Epithelial cell of proximal tubule (primary cell): ENCODE measurements at regions not wholly inside any gene's neighbourhood (a gene's known extent, or its start where the extent isn't known, plus 50 kb on each side); places are given as distances from the start of the nearest gene placed in this dataset.

Experiments
- DNase-seq: peaks from one replicate; pipeline ENCODE4 v3.0.0-alpha.2; 2011; ENCODE audit warnings: low read depth
- H3K4me3 ChIP-seq: 2 replicates; pipeline ENCODE4 v1.5.1; 2011; ENCODE audit warnings: low read depth, mild to moderate bottlenecking, low read length
- TF ChIP-seq, protein P1 (sequence below): conservative IDR thresholded peaks from 2 replicates; pipeline ENCODE4 v1.5.1; 2012; ENCODE audit warnings: low read depth, mild to moderate bottlenecking, low read length

DNA sequence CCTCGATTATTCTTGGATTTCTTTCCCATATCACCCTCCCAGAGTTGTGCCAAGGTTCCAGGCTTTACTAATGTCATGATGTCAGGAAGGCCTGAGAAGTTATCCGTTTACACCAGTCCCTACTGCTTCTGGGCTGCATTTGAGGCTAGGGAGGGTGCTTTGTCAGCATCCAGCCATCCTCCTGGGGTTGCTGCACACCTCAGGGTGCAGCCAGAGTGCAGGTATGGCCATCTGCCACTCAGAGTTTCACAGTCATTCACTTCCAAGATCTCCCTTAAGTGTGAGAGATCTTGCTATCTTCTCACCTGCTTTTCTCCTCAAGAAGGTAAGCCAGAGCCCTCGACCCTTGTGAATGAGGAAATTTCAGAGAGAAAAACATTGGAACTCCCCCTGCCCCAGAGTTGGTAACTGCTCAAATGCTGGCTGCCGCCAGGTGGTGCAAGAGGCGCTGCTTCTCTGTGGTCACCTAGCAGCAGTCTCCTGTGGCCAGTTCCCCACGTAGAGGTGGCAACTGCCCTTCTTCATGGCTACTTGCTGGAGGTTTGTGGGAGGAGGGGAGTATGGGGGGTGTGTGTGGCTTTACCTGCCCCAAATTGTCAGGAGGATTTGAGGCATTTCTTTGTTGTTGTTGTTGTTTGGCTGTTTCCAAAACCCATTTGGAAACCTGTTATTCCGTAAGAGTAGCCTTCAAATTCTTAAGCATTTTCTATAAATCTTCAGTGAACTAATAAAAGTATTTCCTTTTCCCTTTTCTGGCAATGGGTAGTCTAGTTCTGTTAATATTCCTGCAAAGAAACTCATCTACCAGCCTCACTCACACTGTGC is 259.6 kb upstream of the DMRT1 start:
- H3K4me3 ChIP-seq = no peak overlapping the region
- no peak for DNase-seq
- TF ChIP-seq, protein P1, sequence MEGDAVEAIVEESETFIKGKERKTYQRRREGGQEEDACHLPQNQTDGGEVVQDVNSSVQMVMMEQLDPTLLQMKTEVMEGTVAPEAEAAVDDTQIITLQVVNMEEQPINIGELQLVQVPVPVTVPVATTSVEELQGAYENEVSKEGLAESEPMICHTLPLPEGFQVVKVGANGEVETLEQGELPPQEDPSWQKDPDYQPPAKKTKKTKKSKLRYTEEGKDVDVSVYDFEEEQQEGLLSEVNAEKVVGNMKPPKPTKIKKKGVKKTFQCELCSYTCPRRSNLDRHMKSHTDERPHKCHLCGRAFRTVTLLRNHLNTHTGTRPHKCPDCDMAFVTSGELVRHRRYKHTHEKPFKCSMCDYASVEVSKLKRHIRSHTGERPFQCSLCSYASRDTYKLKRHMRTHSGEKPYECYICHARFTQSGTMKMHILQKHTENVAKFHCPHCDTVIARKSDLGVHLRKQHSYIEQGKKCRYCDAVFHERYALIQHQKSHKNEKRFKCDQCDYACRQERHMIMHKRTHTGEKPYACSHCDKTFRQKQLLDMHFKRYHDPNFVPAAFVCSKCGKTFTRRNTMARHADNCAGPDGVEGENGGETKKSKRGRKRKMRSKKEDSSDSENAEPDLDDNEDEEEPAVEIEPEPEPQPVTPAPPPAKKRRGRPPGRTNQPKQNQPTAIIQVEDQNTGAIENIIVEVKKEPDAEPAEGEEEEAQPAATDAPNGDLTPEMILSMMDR = peak; percentile 83

DNA sequence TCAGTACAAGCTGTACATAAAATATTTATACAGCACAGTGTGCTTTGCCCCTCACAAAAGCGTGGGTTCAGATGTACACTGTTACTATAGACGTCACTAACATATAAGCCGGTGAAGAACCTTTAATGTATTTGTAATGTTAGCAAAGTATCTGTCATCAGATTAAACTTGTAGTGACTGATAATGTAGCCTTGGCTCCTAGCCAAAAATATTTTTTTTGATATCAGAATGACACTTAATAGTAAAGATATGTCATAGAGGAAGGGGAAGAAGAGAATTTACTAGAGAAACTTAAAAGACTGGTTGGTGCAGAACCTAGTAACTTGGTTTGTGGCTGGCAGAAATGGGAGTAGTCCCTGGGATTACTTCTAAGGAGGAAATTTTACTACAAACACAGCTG is 258.7 kb upstream of the DMRT1 start:
- DNase-seq = no peak
- no peak overlapping the region for H3K4me3 ChIP-seq
- TF ChIP-seq, protein P1 = no peak

DNA sequence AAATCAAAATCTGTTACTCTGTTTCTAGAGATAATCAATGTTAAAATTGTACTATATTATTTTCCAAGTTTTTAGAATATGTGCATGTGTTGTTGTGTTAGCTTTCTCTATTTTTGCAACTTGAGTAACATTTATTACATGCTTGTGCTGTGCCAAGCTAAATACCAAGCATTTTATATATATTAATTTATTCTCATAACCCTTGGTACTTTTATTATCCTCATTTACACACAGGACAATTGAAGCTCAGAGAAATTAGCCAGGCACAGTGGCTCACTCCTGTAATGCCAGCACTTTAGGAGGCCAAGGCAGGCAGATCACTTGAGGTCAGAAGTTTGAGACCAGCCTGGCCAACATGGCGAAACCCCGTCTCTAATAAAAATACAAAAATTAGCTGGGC is 254.0 kb upstream of the DMRT1 start:
- TF ChIP-seq, protein P1 = no peak
- H3K4me3 ChIP-seq = no peak overlapping the region
- DNase-seq = no peak

DNA sequence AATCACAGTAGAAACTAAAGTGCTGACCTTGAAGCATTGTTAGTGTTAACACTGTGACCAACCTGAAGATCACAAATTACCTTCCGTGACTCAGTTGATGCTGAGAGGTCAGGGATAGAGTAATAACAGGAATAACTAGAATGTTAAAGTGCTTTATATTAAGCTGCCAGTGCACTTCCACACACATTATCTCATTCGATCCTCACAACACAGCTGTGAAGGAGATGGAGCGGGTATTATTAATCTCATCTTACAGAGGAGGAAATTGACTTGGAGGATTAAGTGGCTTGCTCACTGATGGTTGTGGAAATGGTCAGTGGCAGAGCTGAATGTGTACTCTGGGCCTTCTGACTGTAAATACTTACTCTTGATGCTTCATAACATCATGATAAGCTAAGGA is 252.5 kb upstream of the DMRT1 start:
- H3K4me3 ChIP-seq = no peak overlapping the region
- TF ChIP-seq, protein P1 = no peak
- DNase-seq = no peak

DNA sequence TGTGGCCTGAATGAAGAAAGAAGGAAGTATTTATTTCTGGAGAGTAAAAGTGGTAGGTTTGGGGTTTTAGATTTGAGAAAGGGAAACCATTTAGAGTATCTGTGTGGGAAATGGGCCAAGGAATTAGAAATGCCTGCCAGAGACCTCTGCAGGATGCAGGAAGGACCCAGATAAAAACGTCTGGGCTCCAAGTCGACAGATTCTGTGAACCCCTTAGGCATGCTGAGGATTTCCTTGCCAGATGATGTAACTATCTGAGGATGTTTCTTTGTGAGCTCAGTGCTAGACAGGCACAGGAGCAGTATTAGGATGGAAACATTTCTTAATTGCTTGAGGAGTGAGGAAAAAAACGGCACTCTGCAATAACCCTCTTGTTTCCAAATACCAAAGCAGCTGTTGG is 251.8 kb upstream of the DMRT1 start:
- TF ChIP-seq, protein P1 = no peak
- no peak overlapping the region for H3K4me3 ChIP-seq
- DNase-seq = no peak

DNA sequence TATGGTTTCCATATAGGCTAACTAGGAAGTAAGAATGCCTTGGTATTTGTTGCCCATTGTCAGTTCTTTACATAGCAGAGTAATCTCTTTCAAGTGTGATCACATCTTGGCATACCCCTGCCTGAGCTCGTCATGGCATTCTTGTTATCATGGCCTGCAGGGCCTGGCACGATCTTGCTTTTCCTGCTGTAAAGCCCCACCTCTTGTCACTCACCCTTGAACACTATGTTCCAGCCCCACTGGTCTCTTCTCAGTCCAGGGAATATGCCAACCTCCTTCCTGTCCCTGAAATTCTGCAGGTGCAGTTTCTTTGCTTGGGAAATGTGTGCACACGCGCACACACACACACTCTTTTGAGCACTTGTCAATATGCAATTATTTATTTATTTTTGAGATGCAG is 250.2 kb upstream of the DMRT1 start:
- no peak for DNase-seq
- no peak overlapping the region for H3K4me3 ChIP-seq
- TF ChIP-seq, protein P1 = no peak

DNA sequence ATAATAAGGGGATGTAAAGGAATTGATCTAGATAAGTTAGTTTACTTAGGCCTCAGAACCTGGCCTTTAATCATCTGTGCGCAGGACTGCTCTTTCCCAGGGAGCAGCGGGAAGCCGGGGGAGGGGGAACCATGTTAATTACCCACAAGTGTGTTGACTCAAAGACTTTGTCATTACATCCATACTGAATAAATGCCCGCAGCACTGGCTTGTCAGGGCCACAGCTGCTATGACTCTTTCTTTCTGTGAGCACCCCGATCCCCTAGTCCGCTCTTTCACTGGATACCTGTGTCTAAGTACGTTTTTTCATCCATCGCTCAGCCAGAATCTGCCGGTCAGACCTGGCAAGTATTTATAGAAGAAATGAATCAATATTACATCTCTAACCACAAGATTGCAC is 249.3 kb upstream of the DMRT1 start:
- no peak for DNase-seq

More for the DNA sequence above, 249.3 kb upstream of the DMRT1 start:
- TF ChIP-seq, protein P1 = no peak
- H3K4me3 ChIP-seq = no peak overlapping the region
